Ishikawa (cell line): ENCODE measurements at regions not wholly inside any gene's neighbourhood (a gene's known extent, or its start where the extent isn't known, plus 50 kb on each side); places are given as distances from the start of the nearest gene placed in this dataset.

Experiments used
- CEBPB ChIP-seq: IDR thresholded peaks from 2 replicates; pipeline ENCODE4 v1.6.1; 2012
- CREB1 ChIP-seq: IDR thresholded peaks from 2 replicates; pipeline ENCODE4 v1.6.1; 2012; ENCODE audit warnings: low read depth
- EGR1 ChIP-seq: IDR thresholded peaks from 2 replicates; pipeline ENCODE4 v1.6.1; 2012
- EP300 ChIP-seq: IDR thresholded peaks from 2 replicates; pipeline ENCODE4 v1.6.1; 2012; ENCODE audit warnings: borderline replicate concordance
- FOXM1 ChIP-seq: IDR thresholded peaks from 2 replicates; pipeline ENCODE4 v1.6.1; 2012; ENCODE audit warnings: low read depth, borderline replicate concordance
- MAX ChIP-seq: IDR thresholded peaks from 2 replicates; pipeline ENCODE4 v1.6.1; 2012
- NFIC ChIP-seq: IDR thresholded peaks from 2 replicates; pipeline ENCODE4 v1.6.1; 2012
- RAD21 ChIP-seq: IDR thresholded peaks from 2 replicates; pipeline ENCODE4 v1.6.1; 2012; ENCODE audit warnings: low read depth
- REST ChIP-seq: IDR thresholded peaks from 2 replicates; pipeline ENCODE4 v1.6.1; 2012; ENCODE audit warnings: low read depth, mild to moderate bottlenecking
- TAF1 ChIP-seq: IDR thresholded peaks from 2 replicates; pipeline ENCODE4 v1.6.1; 2012; ENCODE audit warnings: low read depth, mild to moderate bottlenecking
- TCF12 ChIP-seq: IDR thresholded peaks from 2 replicates; pipeline ENCODE4 v1.6.1; 2012; ENCODE audit warnings: low read depth
- TEAD4 ChIP-seq: IDR thresholded peaks from 2 replicates; pipeline ENCODE4 v1.6.1; 2012
- USF1 ChIP-seq: IDR thresholded peaks from 2 replicates; pipeline ENCODE4 v1.6.1; 2012
- YY1 ChIP-seq: IDR thresholded peaks from 2 replicates; pipeline ENCODE4 v1.6.1; 2012; ENCODE audit warnings: low read depth
- ZBTB7A ChIP-seq: IDR thresholded peaks from 2 replicates; pipeline ENCODE4 v1.6.1; 2012; ENCODE audit warnings: low read depth

- TF ChIP-seq YY1 (no peak), EGR1 (no peak), EP300 (no peak), CEBPB (no peak), TCF12 (no peak), FOXM1 (no peak), NFIC (no peak), USF1 (no peak), REST (no peak), TAF1 (no peak), CREB1 (no peak)
These were observed 539.6 kb upstream of the LRRTM4 start for GRCh38 chr2:78061732-78062131.

- TF ChIP-seq EP300 (no peak), CEBPB (no peak), TCF12 (no peak), ZBTB7A (no peak), CREB1 (no peak), RAD21 (no peak), REST (no peak), YY1 (no peak), MAX (no peak), FOXM1 (no peak), NFIC (no peak), TAF1 (no peak)
These were observed 541.3 kb upstream of the LRRTM4 start for GRCh38 chr2:78063246-78064020.

- TF ChIP-seq RAD21 (no peak), NFIC (no peak), TCF12 (no peak), TEAD4 (no peak), YY1 (no peak), FOXM1 (no peak), MAX (no peak), REST (no peak), CEBPB (no peak), EP300 (no peak), EGR1 (no peak), CREB1 (no peak), ZBTB7A (no peak), USF1 (no peak), TAF1 (no peak)
These were observed 543.2 kb upstream of the LRRTM4 start for GRCh38 chr2:78065366-78065765.

- TF ChIP-seq TEAD4 (no peak), NFIC (no peak), CREB1 (no peak), CEBPB (no peak), ZBTB7A (no peak), TAF1 (no peak), YY1 (no peak), RAD21 (no peak), USF1 (no peak), EGR1 (no peak), EP300 (no peak), FOXM1 (no peak), MAX (no peak), TCF12 (no peak), REST (no peak)
These were observed 546.6 kb upstream of the LRRTM4 start for GRCh38 chr2:78068808-78069207.
